ENCODE measurements at regions not wholly inside any gene's neighbourhood (a gene's known extent, or its start where the extent isn't known, plus 50 kb on each side); places are given as distances from the start of the nearest gene placed in this dataset.
"Not testable (repeated sequence)": the region's sequence is repeated elsewhere in the genome, so short reads cannot be mapped to it uniquely, and the experiment has no call there.

GRCh38 chr6:85824329-85824728 is 181.6 kb upstream of the SYNCRIP start:
- ATAC-seq = no peak

DNA sequence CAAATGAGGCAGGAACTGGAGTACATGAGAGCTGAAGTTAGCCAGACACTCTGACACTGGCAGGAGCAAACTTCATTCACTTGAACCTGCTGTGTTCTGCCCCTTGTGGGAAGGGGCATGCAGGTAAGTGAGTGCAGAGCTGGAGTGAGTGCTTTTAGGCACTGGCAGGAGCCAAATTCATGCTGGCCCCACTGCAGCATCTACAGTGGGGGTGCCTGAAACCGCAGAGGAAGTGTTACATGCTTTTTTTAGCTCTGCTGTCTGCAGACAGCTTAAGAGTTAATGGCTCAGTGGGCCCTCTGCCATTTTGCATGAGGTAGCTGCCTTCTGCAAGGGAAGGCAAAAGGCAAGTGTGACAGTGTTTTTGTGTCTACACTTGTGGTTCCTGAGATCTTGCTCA is 167.9 kb upstream of the SYNCRIP start:
- ATAC-seq = no peak

DNA sequence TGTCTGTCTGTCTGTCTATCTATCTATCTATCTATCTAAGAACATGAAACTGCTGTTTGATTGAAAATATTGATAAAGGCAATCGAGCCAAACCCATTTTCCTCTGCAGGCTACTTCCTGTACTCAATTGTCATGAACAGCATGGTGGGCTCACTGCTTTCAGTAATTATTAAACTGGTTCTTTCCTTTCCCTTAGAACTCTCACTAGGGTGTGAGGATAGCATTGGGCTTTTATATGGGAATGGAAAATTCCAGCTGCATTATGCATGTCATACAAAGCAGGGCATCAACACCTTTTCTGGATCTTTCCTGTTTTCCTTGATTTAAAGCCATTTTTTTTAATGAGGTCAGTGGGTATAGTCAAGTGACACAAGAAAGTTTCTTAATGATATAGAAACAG is 161.0 kb upstream of the SYNCRIP start:
- no peak for ATAC-seq

DNA sequence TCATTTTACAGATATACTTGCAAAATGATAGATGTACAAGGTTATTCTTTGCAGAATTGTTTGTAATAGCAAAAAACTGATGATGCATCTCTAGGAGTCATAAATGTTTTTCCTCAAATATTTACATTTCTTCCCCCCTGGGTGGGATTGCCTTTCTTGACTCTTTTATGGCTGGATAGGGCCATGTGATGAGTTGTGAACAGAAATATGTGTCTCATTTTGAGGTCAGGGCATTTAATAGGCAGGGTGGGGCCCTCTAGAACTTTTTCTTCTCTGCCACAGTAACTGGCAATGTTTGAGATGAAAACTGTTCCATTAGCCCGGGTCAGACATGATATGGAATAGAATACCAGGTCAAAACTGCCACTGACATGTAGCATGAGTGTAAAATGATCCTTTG is 159.5 kb upstream of the SYNCRIP start:
- ATAC-seq = no peak

GRCh38 chr6:85798931-85799652 is 156.4 kb upstream of the SYNCRIP start:
- ATAC-seq = no peak

DNA sequence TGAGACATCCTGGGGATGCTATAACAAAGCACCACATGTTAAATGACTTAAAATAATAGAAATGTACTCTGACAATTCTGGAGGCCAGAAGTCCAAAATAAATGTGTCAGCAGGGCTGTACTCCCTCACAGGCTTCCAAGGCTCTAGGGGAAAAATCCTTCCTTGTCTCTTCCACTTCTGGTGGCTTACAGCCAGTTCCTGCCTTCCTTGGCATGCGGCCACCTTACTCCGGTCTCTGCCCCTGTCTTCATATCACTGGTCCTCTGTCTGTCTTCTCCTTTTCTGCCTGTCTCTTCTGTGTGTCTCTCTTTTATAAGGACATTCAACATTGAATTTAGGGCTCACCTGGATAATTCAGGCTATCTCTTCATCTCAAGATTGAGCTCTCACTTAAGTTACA is 155.3 kb upstream of the SYNCRIP start:
- ATAC-seq = no peak

DNA sequence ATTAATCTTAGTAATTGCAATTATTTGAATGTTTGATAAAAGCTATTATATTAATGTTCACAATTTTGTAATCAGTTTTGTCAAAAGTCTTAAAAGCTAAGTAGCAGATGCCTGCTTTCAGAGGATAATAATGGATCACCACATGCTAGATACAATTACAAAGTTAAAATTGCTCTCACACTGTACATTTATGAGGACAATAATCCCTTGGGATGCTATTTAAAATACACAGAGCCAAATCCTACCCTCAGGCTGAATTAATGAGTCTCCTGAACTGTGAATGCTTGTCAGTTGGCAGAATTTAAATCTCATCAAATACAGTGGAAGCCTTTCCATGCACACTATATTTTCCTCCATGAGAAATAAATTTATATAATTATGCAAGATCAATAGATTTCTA is 153.3 kb upstream of the SYNCRIP start:
- ATAC-seq = no peak

- ATAC-seq = no peak
These were observed 149.6 kb upstream of the SYNCRIP start for GRCh38 chr6:85792254-85792653.

- no peak for ATAC-seq
These were observed 133.2 kb upstream of the SYNCRIP start for GRCh38 chr6:85775883-85776282.

- no peak for ATAC-seq
These were observed 130.0 kb upstream of the SYNCRIP start for GRCh38 chr6:85772641-85773040.

GRCh38 chr6:85771925-85772430 is 129.3 kb upstream of the SYNCRIP start:
- ATAC-seq = no peak

GRCh38 chr6:85771455-85771854 is 128.8 kb upstream of the SYNCRIP start:
- ATAC-seq = no peak

DNA sequence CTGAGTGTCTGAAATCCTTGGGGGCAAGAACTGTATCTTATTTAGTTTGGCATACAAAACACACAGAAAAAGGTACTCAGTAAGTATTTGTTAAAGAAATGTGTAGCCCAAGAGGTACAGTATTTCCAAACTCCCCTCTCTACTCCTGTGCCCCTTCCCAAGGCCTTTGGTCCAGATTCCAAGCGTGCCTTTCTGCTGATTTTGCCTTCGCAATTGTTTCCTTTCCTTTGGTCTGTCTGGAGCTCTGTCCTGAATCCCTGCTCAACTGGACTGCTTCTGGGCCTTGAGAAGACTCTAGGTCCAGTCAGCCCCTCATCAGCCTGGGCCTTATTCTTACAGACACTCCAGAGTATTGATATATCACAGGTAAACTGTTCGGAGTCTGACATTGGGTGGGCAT is 122.2 kb upstream of the SYNCRIP start:
- no peak for ATAC-seq

- ATAC-seq = no peak
These were observed 114.3 kb upstream of the SYNCRIP start for GRCh38 chr6:85756982-85757381.

DNA sequence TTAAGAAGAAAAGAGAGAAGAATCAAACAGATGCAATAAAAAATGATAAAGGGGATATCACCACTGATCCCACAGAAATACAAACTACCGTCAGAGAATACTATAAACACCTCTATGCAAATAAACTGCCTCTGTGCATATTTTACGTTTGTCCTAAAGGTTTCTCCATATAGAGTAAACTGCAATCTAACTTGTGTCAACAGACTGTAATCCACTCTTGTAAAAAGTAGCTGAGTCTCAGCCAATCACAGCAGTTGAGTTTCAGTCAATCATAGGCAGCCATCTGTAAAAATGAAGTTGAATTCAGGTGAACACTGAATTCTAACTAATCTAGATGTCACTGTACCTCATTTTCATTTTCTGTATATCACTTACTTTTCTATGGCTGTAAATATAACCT is 112.2 kb upstream of the SYNCRIP start:
- ATAC-seq = no peak

DNA sequence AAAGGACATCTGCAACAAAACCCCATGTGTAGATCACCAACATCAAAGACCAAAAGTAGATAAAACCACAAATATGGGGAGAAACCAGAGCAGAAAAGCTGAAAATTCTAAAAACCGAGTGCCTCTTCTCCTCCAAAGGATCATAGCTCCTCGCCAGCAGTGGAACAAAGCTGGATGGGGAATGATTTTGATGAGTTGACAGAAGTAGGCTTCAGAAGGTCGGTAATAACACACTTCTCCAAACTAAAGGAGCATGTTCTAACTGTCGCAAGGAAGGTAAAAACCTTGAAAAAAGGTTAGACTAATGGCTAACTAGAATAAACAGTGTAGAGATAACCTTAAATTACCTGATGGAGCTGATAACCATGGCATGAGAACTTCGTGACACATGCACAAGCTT is 109.9 kb upstream of the SYNCRIP start:
- no peak for ATAC-seq

GRCh38 chr6:85751374-85752055 is 108.8 kb upstream of the SYNCRIP start:
- no peak for ATAC-seq

DNA sequence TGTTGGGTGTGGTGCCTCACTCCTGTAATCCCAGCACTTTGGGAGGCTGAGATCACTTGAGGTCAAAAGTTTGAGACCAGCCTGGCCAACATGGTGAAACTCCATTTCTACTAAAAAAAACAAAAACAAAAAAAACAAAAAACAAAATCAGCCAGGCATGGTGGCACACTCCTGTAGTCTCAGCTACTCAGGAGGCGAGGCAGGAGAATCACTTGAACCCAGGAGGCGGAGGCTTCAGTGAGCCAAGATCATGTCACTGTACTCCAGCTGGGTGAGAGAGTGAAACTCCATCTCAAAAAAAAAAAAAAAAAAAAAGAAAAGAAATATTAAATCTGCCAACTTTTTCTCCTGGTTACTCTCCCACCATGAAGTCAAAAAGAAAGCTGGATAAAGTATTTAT is 107.5 kb upstream of the SYNCRIP start:
- not testable (repeated sequence) for ATAC-seq

DNA sequence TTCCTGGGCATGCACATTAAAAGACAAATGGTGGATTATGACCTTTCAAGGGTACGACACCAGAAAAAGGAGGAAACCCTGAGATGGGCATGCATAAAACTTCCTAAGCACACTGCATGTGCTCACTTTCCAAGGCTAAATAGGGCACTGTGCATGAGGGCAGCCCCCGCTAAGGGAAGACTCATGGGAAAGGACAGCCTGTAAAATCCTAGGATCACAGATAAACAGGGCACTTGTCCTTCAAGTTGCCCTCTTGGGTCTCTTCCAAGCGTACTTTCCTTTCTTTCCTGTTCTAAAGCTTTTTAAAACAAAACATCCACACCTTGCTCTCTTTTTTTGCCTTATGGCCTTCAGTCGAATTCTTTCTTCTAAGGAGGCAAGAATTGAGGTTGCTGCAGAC is 106.5 kb upstream of the SYNCRIP start:
- no peak for ATAC-seq

DNA sequence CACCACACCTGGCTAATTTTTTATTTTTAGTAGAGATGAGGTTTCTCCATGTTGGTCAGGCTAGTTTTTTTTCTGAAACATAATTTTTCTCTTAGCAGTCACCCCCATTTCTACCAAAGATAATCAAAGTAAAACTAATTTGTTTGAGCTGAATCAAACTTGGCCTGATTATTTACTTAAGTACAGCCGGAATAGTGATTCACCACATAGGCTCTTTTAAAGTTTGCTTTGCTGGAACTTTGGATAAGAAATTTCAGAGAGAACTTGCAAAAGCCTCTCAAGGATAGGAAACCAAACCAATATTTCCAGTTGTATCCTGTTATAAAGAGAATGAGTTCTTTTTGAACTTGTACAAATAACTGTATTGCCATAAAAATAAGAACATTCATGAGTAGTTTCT is 105.0 kb upstream of the SYNCRIP start:
- ATAC-seq = no peak

GRCh38 chr6:85747093-85747492 is 104.4 kb upstream of the SYNCRIP start:
- ATAC-seq = no peak

DNA sequence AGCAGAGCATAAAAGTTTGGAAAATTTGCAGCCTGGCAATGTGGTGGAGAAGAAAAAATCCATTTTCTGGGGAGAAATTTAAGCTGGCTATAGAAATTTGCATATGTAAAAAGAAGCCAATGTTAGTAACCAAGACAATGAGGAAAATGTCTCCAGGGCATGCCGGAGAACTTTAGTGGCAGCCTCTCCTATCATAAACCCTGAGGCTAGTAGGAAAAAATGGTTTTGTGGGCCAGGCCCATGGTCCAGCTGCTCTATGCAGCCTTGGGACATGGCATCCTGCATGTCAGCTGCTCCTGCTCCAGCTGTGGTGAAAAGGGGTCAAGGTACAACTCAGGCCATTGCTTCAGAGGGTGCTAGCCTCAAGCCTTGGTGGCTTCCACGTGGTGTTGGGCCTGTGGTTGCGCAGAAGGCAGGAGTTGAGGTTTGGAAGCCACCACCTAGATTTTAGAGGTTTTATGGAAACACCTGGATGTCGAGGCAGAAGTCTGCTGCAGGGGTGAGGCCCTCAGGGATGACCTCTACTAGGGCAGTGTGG is 101.8 kb upstream of the SYNCRIP start:
- ATAC-seq = no peak

DNA sequence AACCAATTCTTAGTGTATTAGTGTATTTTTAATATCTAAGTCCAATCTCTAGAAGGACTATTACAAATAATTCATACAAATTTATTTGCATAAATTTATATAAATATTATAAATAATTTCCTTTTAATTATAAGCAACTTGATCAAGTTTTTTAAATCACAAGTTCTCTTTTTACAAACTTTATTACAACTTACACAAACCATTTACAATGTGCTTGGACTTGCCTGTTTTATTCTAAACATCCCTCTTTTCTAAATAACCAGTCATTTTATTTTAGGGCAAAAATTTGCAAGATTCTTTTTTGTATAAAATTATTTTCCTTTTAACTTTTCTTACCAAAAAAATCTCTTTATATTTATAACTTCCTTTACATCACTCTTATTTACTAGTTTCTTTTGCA is 83.5 kb upstream of the SYNCRIP start:
- ATAC-seq = no peak

DNA sequence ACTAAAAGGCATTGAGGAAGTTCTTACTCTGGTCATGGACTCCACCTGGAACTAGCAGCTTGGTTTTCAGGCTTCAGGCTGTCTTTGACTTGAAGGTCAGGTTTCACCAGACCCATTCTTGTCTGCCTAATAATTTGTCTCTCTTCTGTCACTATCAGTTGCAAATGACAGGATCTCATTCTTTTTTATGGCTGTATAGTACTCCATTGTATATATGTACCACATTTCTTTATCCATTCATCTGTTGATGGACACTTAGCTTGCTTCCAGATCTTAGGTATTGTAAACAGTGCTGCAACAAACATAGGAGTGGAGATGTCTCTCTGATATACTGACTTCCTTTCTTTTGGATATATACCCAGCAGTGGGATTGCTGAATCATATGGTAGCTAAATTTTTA is 73.1 kb upstream of the SYNCRIP start:
- no peak for ATAC-seq

Data from activated CD4-positive, CD25-positive, alpha-beta regulatory T cell treated with anti-CD3 and anti-CD28 coated beads, Interleukin-2, amount 50 U/mL, for 24 hours (primary cell).